ENCODE measurements at regions not wholly inside any gene's neighbourhood (a gene's known extent, or its start where the extent isn't known, plus 50 kb on each side); places are given as distances from the start of the nearest gene placed in this dataset. TPM values are rescaled to one million over a fixed set of nuclear protein-coding genes. Genes with fewer than 3 reads are reported as not detected.
"Not testable (repeated sequence)": the region's sequence is repeated elsewhere in the genome, so short reads cannot be mapped to it uniquely, and the experiment has no call there.

DNA sequence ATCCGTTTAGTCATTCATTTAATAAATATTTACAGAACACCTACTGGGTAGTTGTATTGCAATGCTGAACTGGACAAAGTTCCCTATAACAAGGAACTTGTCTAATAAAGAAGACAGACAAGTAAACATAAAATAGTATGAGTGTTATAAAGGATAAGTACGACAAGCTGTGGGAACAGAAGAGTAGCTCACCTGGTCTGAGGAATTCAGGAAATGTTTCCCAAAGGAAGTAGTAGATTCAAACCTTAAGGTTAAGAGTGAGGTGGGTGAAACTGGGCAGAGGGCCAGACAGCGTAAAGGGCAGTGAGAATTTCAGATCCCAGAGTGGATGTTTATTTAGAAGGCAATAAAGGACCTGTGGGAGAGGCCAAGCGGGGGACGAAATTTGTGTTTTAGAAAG is 72.3 kb upstream of the CD2AP start:
- no peak for DNase-seq (ENCODE audit: low read depth)

DNA sequence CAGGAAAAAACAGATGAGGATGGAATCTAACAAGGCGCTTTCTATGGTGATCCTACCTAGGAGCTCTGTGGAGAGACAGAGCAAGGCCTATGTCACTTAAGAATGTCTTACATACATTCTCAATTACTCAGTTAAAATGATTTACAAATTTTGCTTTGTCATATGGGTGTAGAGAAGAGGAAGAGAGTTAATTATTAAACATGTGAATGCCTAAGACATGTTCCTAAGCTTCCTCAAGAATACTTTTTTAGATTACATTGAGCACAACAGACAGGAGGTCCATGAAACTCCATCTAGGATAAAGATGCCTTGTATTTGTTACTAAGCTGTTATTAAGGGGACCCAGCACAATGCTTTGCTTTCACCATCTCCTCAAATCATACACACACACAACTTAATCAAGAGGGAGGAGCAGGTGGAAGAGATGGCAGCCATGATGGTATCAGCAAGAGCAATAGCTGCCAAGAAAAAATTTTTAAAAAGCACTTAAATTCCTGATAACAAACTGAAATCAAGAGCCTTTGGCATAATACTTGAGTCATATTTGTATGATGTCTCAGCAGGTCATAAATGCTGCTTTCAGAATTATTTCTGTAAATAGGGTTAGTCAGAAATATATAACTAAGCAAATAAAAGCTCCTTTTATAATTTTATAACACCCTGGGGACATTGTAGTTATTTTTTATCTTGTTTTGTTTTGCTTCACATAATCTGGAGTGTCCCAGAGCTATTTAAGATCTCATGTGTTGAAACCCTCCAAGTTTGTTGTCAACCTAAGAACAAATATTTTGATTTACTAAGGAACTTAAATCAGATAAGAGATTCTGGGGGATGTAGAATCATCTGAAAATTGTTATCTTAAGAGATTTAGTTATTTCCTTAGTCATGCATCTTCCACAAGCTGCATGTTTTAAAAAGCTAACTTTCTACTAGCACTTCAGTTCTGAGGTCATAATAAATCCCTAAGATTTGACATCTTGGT is 70.0 kb upstream of the CD2AP start:
- DNase-seq (ENCODE audit: low read depth) = no peak

DNA sequence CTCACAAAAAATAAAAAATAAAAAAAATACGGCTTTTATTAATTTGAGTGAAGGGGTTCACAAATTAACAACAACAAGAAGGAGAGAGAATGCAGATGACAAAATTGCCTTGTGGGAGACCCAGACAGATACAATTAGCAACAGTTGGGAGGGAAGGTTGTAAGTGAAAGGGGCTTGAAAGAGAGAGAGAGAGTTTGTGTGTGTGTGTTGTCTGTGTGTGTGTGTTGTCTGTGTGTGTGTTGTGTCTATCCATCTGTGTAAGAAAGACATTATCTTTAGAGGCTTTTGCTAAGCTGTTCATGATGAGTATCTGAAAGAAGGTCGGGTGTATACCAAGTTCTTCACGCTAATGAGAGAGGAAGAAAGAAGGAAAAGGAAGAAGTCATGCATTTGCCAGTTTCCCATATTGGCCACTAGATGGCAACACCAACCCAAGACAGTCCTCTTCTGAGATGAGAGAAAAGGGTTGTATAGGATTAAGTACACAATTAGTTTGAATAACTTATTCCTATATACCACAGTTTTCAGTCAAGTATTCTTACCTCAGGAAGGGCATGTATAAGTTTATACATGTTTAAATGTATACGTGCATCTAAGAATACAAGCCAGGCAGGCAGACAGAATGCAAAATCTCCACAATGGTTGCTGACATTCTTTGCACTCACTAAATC is 63.7 kb upstream of the CD2AP start:
- DNase-seq (ENCODE audit: low read depth) = peak; percentile 74

GRCh38 chr6:47414423-47415167 is 63.0 kb upstream of the CD2AP start:
- DNase-seq (ENCODE audit: low read depth) = peak; percentile 46

- no peak for DNase-seq (ENCODE audit: low read depth)
These were observed 60.9 kb upstream of the CD2AP start for GRCh38 chr6:47416396-47417345.

GRCh38 chr6:47419621-47420020 is 58.0 kb upstream of the CD2AP start:
- DNase-seq (ENCODE audit: low read depth) = no peak

DNA sequence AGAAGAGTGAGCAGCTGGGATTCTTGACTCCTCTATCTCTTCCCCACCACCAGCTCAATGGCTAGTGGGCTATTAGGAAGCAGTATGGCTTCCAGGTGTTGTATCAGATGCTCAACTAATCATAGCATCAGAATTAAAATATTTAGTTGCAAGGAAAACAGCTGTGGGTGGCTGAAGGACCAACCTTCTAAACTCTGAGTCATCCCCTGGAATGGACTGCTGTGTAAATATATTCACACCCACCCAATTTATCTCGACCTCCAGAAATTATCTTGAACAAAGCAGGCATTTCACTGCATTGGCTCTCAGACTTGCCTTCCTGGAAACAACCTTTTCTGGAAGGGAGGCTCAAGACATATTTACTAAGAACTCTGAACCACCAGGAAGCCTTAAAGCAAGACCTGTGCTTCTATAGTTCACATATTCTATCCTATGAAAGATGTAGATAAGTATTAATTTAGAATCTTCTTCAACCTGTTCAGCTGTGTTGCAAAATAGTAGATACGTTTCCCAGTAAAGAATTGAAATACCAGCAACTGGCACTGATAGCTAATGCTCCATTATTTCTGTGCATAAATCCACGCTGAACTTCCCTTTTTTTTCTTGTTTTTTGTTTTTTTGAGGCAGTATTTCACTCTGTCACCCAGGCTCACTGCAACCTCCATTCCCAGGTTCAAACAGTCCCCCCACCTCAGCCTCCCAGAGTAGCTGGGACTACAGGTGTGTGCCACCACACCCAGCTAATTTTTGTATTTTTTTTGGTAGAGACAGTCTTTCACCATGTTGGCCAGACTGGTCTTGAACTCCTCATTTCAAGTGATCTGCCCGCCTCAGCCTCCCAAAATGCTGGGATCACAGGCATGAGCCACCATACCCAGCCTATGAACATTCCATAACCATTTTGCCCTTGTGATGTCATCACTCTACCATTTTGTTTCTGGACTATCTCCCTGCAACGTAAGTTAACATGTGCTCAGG is 56.9 kb upstream of the CD2AP start:
- DNase-seq (ENCODE audit: low read depth) = peak; percentile 19

GRCh38 chr6:47423079-47423478 is 54.5 kb upstream of the CD2AP start:
- DNase-seq (ENCODE audit: low read depth) = no peak

- no peak for DNase-seq (ENCODE audit: low read depth)
These were observed 53.2 kb upstream of the CD2AP start for GRCh38 chr6:47424436-47424836.

DNA sequence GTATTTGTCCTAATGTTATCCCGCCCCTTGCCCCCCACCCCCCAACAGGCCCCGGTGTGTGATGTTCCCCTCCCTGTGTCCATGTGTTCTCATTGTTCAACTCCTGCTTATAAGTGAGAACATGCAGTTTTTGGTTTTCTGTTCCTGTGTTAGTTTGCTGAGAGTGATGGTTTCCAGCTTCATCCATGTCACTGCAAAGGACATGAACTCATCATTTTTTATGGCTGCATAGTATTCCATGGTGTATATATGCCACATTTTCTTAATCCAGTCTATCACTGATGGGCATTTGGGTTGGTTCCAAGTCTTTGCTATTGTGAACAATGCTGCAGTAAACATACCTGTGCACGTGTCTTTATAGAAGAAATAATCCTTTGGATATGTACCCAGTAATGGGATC is 51.9 kb upstream of the CD2AP start:
- not testable (repeated sequence) for DNase-seq (ENCODE audit: low read depth)

- peak; percentile 7 for DNase-seq (ENCODE audit: low read depth)
These were observed 50.9 kb upstream of the CD2AP start for GRCh38 chr6:47426524-47427302.

GRCh38 chr6:47427680-47428079 is 49.9 kb upstream of the CD2AP start:
- DNase-seq (ENCODE audit: low read depth) = no peak

Small RNA genes lying in the stretch of these regions (small RNA-seq; reads per million reads assigned to genes)
- gene B3GNTL1P2 = not detected

Measured in HT1080 (cell line).